NCI-H2227 (cell line): ENCODE measurements at regions not wholly inside any gene's neighbourhood (a gene's known extent, or its start where the extent isn't known, plus 50 kb on each side); places are given as distances from the start of the nearest gene placed in this dataset.

Source experiments
- DNase-seq: peaks from one replicate; lab custom pipeline; 2025; ENCODE audit not compliant: unreplicated experiment; lab: John Stamatoyannopoulos, UW

GRCh38 chr11:122320671-122321070, 204.7 kb upstream of the BLID start:
- DNase-seq = no peak

DNA sequence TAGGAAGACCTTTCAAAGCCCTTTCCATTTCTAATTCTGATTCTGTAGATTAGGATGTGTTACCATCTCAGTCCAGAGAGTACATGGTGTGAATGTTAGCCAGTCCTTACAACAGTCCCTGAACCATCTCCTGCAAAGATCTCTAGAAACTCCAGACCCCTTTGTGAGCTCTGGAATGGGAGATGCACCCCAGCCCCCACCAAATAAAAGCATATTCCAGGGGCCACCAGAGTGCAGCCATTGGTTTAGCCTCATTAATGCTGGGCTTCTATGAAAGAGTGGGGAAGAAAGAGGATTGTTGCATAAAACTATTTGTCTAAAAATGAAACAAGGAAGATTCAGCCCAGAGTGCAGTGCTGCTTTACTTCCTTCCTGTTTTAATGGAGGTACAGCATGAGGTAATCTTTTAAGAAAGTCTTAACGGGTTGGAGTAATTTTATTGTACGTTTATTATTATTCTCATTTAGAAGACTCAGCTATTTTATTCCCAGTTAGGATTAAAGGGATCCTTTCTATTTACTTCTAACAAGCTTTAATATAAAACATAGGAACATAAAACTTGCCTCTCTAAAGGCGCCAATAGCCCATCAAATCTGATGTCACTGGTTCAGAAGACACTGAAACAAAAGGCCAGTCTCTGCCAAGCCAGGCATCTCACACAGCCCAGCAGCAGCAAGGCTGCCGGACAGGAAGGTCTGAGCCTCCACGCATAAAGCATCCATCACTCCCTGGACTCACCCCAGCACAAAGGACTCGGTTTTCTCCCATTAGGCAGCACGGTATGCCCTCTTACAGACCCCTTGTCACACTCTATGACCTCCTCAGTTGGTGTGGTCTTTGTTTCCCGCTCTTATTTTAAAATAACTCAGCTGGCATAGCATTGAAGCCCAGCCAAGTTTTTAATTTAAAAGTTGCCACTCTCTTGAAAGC, 203.9 kb upstream of the BLID start:
- peak; percentile 6 for DNase-seq

GRCh38 chr11:122319085-122319484, 203.1 kb upstream of the BLID start:
- DNase-seq = no peak

DNA sequence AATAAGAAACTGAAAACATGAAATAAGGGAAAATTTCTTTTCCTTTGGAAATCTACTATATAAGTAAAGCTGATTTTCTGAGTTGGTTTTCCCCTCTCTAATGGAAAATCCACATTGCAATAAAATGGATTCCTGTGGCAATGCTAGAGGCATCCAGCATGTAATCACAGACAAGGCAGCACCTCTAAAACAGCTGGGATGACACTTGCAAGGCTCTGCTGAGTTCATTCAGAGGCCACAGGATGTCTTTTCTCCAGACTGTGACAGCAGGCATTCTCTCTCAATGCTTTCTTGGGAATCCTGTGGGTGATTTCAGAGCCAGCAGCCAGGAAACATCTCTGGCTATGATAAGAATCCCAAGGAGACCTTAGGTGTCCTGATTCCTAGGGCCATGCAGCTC, 201.3 kb upstream of the BLID start:
- peak; percentile 27 for DNase-seq

GRCh38 chr11:122313581-122313980, 197.6 kb upstream of the BLID start:
- DNase-seq = no peak

DNA sequence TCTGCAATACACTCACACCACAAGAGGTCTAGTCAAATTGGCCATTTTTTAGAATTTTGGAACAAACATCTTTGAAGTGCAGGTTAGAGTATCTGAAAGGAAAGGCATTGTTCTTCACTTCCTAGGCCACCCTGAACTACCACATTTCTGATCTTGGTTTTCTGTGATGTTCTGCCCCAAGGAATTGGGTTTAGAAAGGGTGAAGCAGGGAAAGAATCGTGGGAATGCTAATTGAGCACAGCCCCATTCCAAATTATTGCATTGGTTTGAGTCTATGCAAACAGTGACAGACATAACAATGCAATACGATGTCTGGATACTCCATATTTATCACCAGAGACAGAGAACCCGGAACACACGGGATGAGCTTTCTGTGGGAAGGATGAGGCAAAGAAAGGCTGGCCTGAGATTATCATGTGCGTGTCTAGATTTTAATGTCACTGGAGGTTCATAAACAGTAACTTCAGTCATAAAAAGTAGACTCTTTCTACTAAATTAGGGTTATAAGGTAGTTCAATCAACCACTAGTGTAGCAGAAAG, 195.3 kb upstream of the BLID start:
- peak; percentile 30 for DNase-seq

DNA sequence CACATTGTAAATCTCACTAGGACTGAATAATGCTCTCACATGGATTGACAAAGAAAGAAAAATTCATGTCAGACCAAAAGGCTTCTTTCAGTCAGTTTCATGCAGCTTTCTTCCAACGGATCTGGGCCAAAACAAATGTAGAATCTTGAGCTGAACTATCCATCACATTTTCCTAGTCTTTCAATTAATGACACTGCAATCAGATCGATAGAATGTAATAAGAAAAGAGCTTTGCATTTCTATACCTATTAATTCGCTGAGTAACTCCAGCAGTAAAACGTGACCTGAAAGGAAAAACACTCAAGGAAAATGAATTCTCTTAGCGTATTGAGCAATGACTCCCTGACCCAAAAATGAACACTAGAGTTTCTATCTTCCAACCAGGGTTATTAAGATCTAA, 194.8 kb upstream of the BLID start:
- DNase-seq = no peak

DNA sequence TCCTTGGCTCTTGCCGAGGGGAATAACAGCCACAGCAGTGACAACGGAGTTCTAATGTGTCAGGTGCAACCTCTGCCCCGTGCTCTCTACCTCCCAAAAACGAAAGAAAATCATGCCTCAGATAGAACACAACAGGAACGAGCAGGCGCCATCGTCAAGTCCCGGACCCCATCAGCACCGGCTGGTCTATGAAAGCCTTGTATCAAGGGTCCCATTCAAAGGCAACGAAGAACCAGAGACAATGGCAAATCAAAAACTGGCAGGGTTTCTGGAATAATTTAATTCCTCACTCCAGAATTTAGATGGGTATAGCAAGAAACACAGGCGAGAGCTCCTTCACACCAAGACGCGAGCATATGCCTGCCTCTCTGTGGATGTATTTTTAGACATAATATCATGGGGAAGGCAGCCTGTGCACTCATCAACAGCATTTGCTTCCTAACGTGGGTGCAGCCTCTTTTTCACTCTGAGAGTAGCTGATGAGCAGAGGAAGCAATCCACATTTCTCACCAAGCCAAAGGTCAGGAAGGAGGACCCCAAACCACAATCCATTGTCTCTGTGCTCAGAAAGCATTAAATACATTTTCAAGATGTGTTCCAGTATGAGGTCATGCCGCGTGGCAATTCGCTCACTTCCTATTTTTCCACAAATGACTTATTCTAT, 193.4 kb upstream of the BLID start:
- peak; percentile 70 for DNase-seq

- peak; percentile 31 for DNase-seq
Observed at GRCh38 chr11:122308226-122308625, 192.2 kb upstream of the BLID start.

DNA sequence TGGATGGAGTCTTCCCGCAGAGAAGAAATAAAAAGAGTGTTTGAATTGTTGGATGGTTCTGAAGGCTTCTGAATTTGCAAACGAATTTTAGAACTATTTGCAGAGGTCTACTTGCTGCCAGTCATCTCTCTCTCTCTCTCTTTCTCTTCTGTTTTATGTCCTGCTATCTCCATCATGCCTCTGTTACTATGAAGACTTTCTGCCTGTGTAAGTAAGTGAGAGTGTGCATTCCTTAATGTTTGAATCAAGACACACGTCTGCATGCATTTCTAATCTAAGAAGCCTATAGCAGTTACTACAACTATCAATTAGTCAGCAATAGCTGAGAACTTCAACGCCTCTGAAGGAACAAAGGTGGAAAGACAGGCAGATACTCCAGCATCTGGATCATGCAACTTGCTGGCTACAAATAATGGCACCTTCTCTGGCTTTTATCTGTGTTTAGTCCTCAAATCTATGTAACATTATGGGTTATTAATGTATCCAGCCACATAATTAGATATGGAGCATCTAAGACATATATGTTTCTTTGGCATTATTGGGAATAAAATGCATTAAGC, 191.5 kb upstream of the BLID start:
- peak; percentile 19 for DNase-seq

GRCh38 chr11:122306831-122307391, 190.9 kb upstream of the BLID start:
- peak; percentile 70 for DNase-seq

- peak; percentile 25 for DNase-seq
Observed at GRCh38 chr11:122305426-122306320, 189.7 kb upstream of the BLID start.

DNA sequence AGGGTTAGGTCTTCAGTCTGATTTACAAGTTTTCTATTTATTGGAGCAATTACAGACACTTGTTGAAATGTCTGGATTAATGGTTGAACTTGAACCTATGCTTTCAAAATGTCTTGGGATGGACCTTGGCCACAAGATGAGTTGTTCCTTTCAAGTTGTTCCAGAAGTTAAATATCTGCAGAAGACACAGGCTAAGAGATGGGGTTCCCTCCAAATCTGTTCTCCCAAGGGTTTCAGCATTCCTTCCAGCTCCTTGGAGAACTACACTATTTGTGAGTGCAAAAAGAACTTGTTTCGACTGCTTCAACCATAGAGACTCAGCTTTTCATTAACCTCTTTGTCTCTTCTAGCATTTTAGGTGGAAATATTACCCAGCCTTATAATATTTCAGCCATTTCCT, 189.0 kb upstream of the BLID start:
- DNase-seq = no peak

DNA sequence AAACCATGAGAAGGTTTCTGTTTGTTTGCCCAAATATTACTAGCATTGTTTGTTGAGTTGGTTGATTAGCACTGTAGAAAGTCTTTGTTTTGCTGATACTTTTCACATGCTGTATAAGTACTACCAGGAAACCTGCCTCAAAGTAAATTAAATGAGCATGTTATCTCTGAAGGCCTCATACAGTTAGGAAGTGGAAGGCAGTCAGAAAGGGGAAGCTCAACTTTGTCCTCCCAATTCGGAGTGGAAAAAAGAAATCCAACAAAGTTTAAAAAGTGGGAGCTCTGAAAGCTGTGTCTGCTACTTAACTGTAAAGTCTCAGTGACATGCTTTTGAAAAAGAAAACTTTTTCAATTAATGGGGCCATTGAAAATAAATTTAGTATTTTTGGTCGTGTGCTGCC, 188.3 kb upstream of the BLID start:
- DNase-seq = no peak

GRCh38 chr11:122294041-122294440, 178.0 kb upstream of the BLID start:
- DNase-seq = no peak

DNA sequence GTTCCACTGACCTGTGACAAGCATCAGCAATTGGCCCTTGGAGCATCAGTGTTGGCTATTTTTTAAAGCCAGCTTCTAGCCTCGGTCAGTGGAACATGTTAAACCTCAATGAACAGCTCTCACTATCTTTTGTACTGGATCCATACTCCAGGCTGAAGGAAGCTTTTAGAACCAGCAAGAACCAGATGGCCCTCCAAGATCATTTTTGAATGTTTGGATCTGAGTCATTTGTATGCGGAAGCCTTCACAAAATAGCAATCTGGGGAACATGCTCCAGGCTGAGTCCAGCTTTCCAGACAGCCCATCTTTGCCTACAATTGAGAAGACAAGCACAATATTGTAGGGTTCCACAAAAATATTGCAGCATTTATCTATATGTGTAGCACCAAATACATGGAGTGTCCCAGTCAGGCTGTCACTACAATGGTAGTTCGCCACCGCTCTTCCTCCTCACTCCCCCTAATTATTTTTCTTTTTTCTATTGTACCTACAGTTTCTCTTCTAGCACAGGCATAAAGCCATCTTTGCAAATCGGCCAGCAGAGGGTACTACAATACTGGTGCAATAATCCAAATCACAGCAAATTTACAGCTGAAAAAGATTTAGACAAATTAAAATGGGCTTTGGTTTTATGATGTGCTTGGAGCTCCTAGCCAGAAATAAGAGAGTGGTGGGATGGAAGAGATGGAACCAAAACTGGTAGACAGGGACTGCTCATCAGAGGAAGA, 177.4 kb upstream of the BLID start:
- no peak for DNase-seq

- DNase-seq = peak; percentile 70
Observed at GRCh38 chr11:122287401-122287800, 171.4 kb upstream of the BLID start.

- peak; percentile 55 for DNase-seq
Observed at GRCh38 chr11:122285070-122285988, 169.3 kb upstream of the BLID start.

- DNase-seq = no peak
Observed at GRCh38 chr11:122280870-122281269, 164.9 kb upstream of the BLID start.
